K562 (cell line): ENCODE measurements at regions not wholly inside any gene's neighbourhood (a gene's known extent, or its start where the extent isn't known, plus 50 kb on each side); places are given as distances from the start of the nearest gene placed in this dataset.

Source experiments
- ATAC-seq: fragments of 200-7000 bp; cut with Tn5 transposase; 3 replicates; pipeline ENCODE4 v1.9.1; 2020; ENCODE audit warnings: moderate library complexity
- BruUV-seq: library from RNA; stranded (reverse); fragments of 400-500 nt; replicated peaks from 2 replicates; lab custom pipeline; 2021; lab: Mats Ljungman, UMichigan
- CTCF ChIA-PET: fragments of 300-600 bp; formaldehyde crosslinking; extraction: SDS; loops from one replicate; lab custom pipeline; 2021; ENCODE audit warnings: low intra/inter-chr PET ratio; lab: Yijun Ruan, JAX
- POLR2A ChIA-PET: fragments of 300-600, 350-650 bp; sonication (Branson Sonifier 250); formaldehyde crosslinking; extraction: SDS; loops from one replicate; lab custom pipeline; 2021; ENCODE audit warnings: antibody characterized with exemption, inconsistent platforms; lab: Yijun Ruan, JAX
- DNase-seq, 4 experiments: peaks; one replicate each; pipeline versions ENCODE4 v3.0.0 to v3.0.0-alpha.2; 2011 to 2018; ENCODE audit warnings: low spot score in 3 of 4, mixed read lengths in 3 of 4; ENCODE audit errors: extremely low read depth in 1 of 4
- FAIRE-seq: peaks from 2 replicates; lab custom pipeline; 2011; peaks lifted over from hg19 to GRCh38; lab: Jason Lieb, UNC
- H2AFZ ChIP-seq: 2 replicates; pipeline ENCODE4 v1.6.0; 2011; ENCODE audit warnings: low read depth, low read length, control low read depth, inconsistent platforms
- H3K27ac ChIP-seq: fragments of 200-600 bp; 3 replicates; pipeline ENCODE4 v1.8.0; 2011; ENCODE audit warnings: low read depth, mild to moderate bottlenecking, control low read depth, inconsistent platforms, low read length, moderate library complexity, mixed read lengths; ENCODE audit errors: extremely low read depth
- H3K27me3 ChIP-seq, 2 experiments: fragments of 300-600 bp in 1 of 2; 2 replicates in 1 of 2; 3 replicates in 1 of 2; pipeline versions ENCODE4 v1.6.0 to v1.8.0; 2011; ENCODE audit warnings: inconsistent platforms in 2 of 2, low read length in 2 of 2, mild to moderate bottlenecking in 1 of 2, mixed read lengths in 1 of 2, moderate library complexity in 1 of 2; ENCODE audit not compliant: control insufficient read depth in 2 of 2, insufficient read depth in 2 of 2
- H3K36me3 ChIP-seq: fragments of 300-600 bp; 3 replicates; pipeline ENCODE4 v1.8.0; 2011; ENCODE audit warnings: mild to moderate bottlenecking, low read length, inconsistent platforms; ENCODE audit not compliant: control insufficient read depth, insufficient read depth
- H3K4me1 ChIP-seq, 2 experiments: fragments of 200-600 bp in 1 of 2; replicated peaks in 1 of 2; 2 replicates in 1 of 2; 3 replicates in 1 of 2; pipeline versions ENCODE4 v1.5.1 to v1.8.0; 2011; ENCODE audit warnings: inconsistent platforms in 2 of 2, low read length in 2 of 2, mild to moderate bottlenecking in 1 of 2, mixed read lengths in 1 of 2, moderate library complexity in 1 of 2; ENCODE audit not compliant: control insufficient read depth in 2 of 2, insufficient read depth in 2 of 2
- H3K4me2 ChIP-seq: 2 replicates; pipeline ENCODE4 v1.6.1; 2011; ENCODE audit warnings: low read length, control low read depth, inconsistent platforms, mixed read lengths; ENCODE audit not compliant: insufficient read depth
- H3K4me3 ChIP-seq: fragments of 200-600 bp; sonication (generic), shearing (Covaris generic); 2 replicates; pipeline ENCODE4 v1.5.1; 2016; ENCODE audit warnings: control low read depth, inconsistent platforms
- H3K79me2 ChIP-seq: fragments of 200-600 bp; 3 replicates; pipeline ENCODE4 v1.8.0; 2011; ENCODE audit warnings: low read length, inconsistent platforms; ENCODE audit not compliant: control insufficient read depth, insufficient read depth
- H3K9ac ChIP-seq, 2 experiments: 2 replicates each; pipeline versions ENCODE4 v1.6.0 to v1.6.1; 2011; ENCODE audit warnings: low read depth in 2 of 2, low read length in 2 of 2, control low read depth in 1 of 2, inconsistent platforms in 1 of 2, mild to moderate bottlenecking in 1 of 2, mixed read lengths in 1 of 2; ENCODE audit not compliant: insufficient read depth in 1 of 2
- H3K9me1 ChIP-seq: one replicate; pipeline ENCODE4 v1.6.0; 2011; ENCODE audit warnings: inconsistent platforms, mild to moderate bottlenecking, low read length, moderate library complexity; ENCODE audit not compliant: control insufficient read depth, insufficient read depth
- H3K9me3 ChIP-seq: replicated peaks from 2 replicates; pipeline ENCODE4 v1.5.1; 2011; ENCODE audit warnings: low read depth, low read length, inconsistent platforms; ENCODE audit not compliant: control insufficient read depth, insufficient read depth
- H4K20me1 ChIP-seq: replicated peaks from 2 replicates; pipeline ENCODE4 v1.6.1; 2011; ENCODE audit warnings: low read length, inconsistent platforms, mixed read lengths; ENCODE audit not compliant: control insufficient read depth, insufficient read depth
- FOS ChIP-seq: IDR thresholded peaks from 3 replicates; pipeline ENCODE4 v1.6.1; 2011; ENCODE audit not compliant: insufficient read length; ENCODE audit errors: extremely low read depth
- GTF2A2 ChIP-seq: IDR thresholded peaks from 2 replicates; pipeline ENCODE4 v1.6.1; 2016; ENCODE audit warnings: mild to moderate bottlenecking, missing genetic modification characterization, missing compliant biosample characterization
- NFYB ChIP-seq: IDR thresholded peaks from 2 replicates; pipeline ENCODE4 v1.6.1; 2011; ENCODE audit warnings: mild to moderate bottlenecking, moderate library complexity; ENCODE audit not compliant: insufficient read length; ENCODE audit errors: extremely low read depth
- SMAD2 ChIP-seq: fragments of 150-350 bp; IDR thresholded peaks from 2 replicates; pipeline ENCODE4 v1.6.1; 2014; ENCODE audit warnings: low read depth, mild to moderate bottlenecking, low read length
- ZNF551 ChIP-seq: fragments of 250-450 bp; sonication (Bioruptor Pico); IDR thresholded peaks from 2 replicates; pipeline ENCODE4 v1.5.0; 2021; ENCODE audit warnings: mild to moderate bottlenecking, moderate library complexity
- ZNF584 ChIP-seq: fragments of 200-800 bp; sonication (Bioruptor generic); IDR thresholded peaks from 2 replicates; pipeline ENCODE4 v1.6.1; 2016; ENCODE audit warnings: low read depth, mild to moderate bottlenecking, missing genetic modification characterization, missing compliant biosample characterization
- ZNF699 ChIP-seq: fragments of 250-450 bp; sonication (Bioruptor Pico); IDR thresholded peaks from 2 replicates; pipeline ENCODE4 v1.8.0; 2021; ENCODE audit warnings: mild to moderate bottlenecking, moderate library complexity; ENCODE audit not compliant: insufficient replicate concordance
- whole genome bisulfite sequencing: fragments of 100-300 bp; shearing (Covaris generic); methylation state at CpG from one replicate; pipeline ENCODE4 v1.1.6; 2016; ENCODE audit warnings: low coverage, mixed read lengths; ENCODE audit not compliant: insufficient coverage; ENCODE audit errors: missing lambda C conversion rate; 5-methylcytosine and 5-hydroxymethylcytosine counted together
- in situ Hi-C: fragments of 300-500 bp; cut with MboI; formaldehyde crosslinking; loops from 4 replicates; pipeline ENCODE4 v1.15.0; 2018; ENCODE audit warnings: inconsistent platforms, mixed read lengths
- intact Hi-C: fragments of 100-400 bp; cut with micrococcal nuclease; formaldehyde crosslinking; loops from 2 replicates; pipeline ENCODE4 v1.14.2; 2022
- TF ChIP-seq, protein P1 (sequence below): IDR thresholded peaks from 3 replicates; pipeline ENCODE4 v1.6.1; 2011; ENCODE audit warnings: borderline replicate concordance, mild to moderate bottlenecking, moderate library complexity; ENCODE audit not compliant: insufficient read length; ENCODE audit errors: extremely low read depth
- TF ChIP-seq, protein P2 (sequence below): fragments of 200-800 bp; sonication (Bioruptor generic); IDR thresholded peaks from 2 replicates; pipeline ENCODE4 v1.6.1; 2016; ENCODE audit warnings: missing genetic modification characterization, missing compliant biosample characterization

DNA sequence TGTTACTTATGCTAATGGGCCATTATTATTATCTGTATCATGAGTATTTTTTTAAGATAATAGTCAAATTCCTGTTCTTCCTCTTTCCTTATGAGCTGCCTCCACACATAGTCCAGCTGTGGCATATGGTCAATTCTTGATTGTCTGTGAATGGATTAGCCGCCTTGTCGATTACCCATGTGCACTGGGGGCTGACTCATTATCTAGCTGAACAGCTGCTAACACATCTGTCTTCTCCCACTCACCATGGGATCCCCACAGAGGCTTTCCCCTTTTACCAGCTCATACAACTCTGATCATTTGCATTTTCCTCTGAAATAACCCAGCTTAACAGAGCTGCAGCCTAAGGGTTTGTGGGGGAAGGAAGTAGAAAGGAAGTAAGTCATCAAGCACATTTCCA lies 915.0 kb downstream of the CDH11 start (continued):
- TF ChIP-seq, protein P1, sequence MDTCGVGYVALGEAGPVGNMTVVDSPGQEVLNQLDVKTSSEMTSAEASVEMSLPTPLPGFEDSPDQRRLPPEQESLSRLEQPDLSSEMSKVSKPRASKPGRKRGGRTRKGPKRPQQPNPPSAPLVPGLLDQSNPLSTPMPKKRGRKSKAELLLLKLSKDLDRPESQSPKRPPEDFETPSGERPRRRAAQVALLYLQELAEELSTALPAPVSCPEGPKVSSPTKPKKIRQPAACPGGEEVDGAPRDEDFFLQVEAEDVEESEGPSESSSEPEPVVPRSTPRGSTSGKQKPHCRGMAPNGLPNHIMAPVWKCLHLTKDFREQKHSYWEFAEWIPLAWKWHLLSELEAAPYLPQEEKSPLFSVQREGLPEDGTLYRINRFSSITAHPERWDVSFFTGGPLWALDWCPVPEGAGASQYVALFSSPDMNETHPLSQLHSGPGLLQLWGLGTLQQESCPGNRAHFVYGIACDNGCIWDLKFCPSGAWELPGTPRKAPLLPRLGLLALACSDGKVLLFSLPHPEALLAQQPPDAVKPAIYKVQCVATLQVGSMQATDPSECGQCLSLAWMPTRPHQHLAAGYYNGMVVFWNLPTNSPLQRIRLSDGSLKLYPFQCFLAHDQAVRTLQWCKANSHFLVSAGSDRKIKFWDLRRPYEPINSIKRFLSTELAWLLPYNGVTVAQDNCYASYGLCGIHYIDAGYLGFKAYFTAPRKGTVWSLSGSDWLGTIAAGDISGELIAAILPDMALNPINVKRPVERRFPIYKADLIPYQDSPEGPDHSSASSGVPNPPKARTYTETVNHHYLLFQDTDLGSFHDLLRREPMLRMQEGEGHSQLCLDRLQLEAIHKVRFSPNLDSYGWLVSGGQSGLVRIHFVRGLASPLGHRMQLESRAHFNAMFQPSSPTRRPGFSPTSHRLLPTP: no peak
- TF ChIP-seq FOS: no peak

DNA sequence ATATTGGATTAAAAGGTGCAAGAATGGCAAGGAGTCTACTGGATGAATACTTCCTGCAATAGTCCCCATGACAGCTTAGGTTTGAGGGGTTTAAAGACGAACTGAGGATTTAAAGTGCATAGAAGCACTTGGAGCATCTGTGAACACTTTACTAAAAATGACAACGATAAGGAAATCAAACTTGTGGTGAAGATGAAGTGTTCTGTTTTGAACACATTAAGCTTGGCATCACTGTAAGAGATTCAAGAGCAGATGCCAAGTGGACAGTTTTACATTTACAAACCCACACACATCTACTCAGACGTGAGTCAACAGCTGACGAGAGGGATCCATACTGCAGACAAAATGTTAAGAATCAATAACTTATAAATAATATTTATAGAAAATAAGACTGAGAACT lies 918.7 kb downstream of the CDH11 start:
- no peaks in the 10 kb centered on the region for H3K9me1 ChIP-seq
- POLR2A ChIA-PET: no interaction called here
- 1% methylated on average over 4 of the region's 4 CpGs for WGBS
- H3K9me3 ChIP-seq: no peaks in the 10 kb centered on the region; the same call in none of the 2 replicates
- H3K4me3 ChIP-seq: no peak overlapping the region
- H3K4me1 ChIP-seq: no peaks in the 10 kb centered on the region
- DNase-seq (no peak), FAIRE-seq (no peak), ATAC-seq (no peak)
- no peaks in the 10 kb centered on the region for H3K27me3 ChIP-seq
- H4K20me1 ChIP-seq: no peaks in the 10 kb centered on the region
- CTCF ChIA-PET: no interaction called here
- intact Hi-C loops (no loop called here), in situ Hi-C loops (no loop called here)
- H3K4me2 ChIP-seq: no peak overlapping the region
- H2AFZ ChIP-seq: no peak overlapping the region
- no peak overlapping the region for H3K9ac ChIP-seq
- no TSS peak for BruUV-seq
- H3K79me2 ChIP-seq: no peaks in the 10 kb centered on the region
- no peak overlapping the region for H3K27ac ChIP-seq
- no peaks in the 10 kb centered on the region for H3K36me3 ChIP-seq
- TF ChIP-seq, protein P2, sequence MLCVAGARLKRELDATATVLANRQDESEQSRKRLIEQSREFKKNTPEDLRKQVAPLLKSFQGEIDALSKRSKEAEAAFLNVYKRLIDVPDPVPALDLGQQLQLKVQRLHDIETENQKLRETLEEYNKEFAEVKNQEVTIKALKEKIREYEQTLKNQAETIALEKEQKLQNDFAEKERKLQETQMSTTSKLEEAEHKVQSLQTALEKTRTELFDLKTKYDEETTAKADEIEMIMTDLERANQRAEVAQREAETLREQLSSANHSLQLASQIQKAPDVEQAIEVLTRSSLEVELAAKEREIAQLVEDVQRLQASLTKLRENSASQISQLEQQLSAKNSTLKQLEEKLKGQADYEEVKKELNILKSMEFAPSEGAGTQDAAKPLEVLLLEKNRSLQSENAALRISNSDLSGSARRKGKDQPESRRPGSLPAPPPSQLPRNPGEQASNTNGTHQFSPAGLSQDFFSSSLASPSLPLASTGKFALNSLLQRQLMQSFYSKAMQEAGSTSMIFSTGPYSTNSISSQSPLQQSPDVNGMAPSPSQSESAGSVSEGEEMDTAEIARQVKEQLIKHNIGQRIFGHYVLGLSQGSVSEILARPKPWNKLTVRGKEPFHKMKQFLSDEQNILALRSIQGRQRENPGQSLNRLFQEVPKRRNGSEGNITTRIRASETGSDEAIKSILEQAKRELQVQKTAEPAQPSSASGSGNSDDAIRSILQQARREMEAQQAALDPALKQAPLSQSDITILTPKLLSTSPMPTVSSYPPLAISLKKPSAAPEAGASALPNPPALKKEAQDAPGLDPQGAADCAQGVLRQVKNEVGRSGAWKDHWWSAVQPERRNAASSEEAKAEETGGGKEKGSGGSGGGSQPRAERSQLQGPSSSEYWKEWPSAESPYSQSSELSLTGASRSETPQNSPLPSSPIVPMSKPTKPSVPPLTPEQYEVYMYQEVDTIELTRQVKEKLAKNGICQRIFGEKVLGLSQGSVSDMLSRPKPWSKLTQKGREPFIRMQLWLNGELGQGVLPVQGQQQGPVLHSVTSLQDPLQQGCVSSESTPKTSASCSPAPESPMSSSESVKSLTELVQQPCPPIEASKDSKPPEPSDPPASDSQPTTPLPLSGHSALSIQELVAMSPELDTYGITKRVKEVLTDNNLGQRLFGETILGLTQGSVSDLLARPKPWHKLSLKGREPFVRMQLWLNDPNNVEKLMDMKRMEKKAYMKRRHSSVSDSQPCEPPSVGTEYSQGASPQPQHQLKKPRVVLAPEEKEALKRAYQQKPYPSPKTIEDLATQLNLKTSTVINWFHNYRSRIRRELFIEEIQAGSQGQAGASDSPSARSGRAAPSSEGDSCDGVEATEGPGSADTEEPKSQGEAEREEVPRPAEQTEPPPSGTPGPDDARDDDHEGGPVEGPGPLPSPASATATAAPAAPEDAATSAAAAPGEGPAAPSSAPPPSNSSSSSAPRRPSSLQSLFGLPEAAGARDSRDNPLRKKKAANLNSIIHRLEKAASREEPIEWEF (CRISPR knock-in tag): no peak
- no peak for TF ChIP-seq GTF2A2 (tag)
- TF ChIP-seq NFYB: no peak
- TF ChIP-seq ZNF584 (CRISPR knock-in tag): no peak
- no peak for TF ChIP-seq ZNF699 (CRISPR knock-in tag)
- TF ChIP-seq ZNF551 (CRISPR knock-in tag): no peak
- no peak for TF ChIP-seq SMAD2
